B cell (primary cell): ENCODE measurements at regions not wholly inside any gene's neighbourhood (a gene's known extent, or its start where the extent isn't known, plus 50 kb on each side); places are given as distances from the start of the nearest gene placed in this dataset.

Experiments
- ATAC-seq: fragments of 200-7000 bp; cut with Tn5 transposase; one replicate; pipeline ENCODE4 v1.10.0; 2021; ENCODE audit warnings: low read depth, mild to moderate bottlenecking, moderate number of reproducible peaks, moderate library complexity
- CTCF ChIA-PET: fragments of 350-600 bp; sonication (Branson Sonifier 250); formaldehyde crosslinking; loops from one replicate; lab custom pipeline; 2021; ENCODE audit warnings: antibody characterized with exemption, inconsistent platforms; lab: Charles Lee
- POLR2A ChIA-PET: fragments of 350-600 bp; sonication (Branson Sonifier 250); formaldehyde crosslinking; loops from one replicate; lab custom pipeline; 2021; ENCODE audit warnings: antibody characterized with exemption; lab: Charles Lee
- DNase-seq: peaks from one replicate; pipeline ENCODE4 v3.0.0; 2013
- H2AFZ ChIP-seq: 2 replicates; pipeline ENCODE4 v1.6.1; 2012; ENCODE audit warnings: mild to moderate bottlenecking, low read depth, low read length; ENCODE audit not compliant: insufficient read depth, poor library complexity, severe bottlenecking
- H3K27ac ChIP-seq, 2 donors: 1 replicate in 1 of 2; 2 replicates in 1 of 2; pipeline ENCODE4 v1.5.1; 2012 to 2013; ENCODE audit warnings: low read length in 2 of 2, mild to moderate bottlenecking in 2 of 2, moderate library complexity in 1 of 2
- H3K27me3 ChIP-seq, 4 experiments: fragments of 200-600 bp in 1 of 4; sonication (generic) in 1 of 4; replicated peaks in 1 of 4; 1 replicate in 2 of 4; 2 replicates in 2 of 4; pipeline versions ENCODE4 v1.6.1 to v1.7.0; 2013 to 2016; ENCODE audit warnings: low read length in 3 of 4, mild to moderate bottlenecking in 2 of 4, mixed read lengths in 1 of 4, moderate library complexity in 1 of 4; ENCODE audit not compliant: insufficient read depth in 4 of 4, control insufficient read depth in 3 of 4; ENCODE audit errors: control extremely low read depth in 1 of 4
- H3K36me3 ChIP-seq, 2 experiments: replicated peaks in 1 of 2; 1 replicate in 1 of 2; 2 replicates in 1 of 2; pipeline versions ENCODE4 v1.6.1 to v1.7.1; 2013; ENCODE audit warnings: low read length in 1 of 2; ENCODE audit not compliant: insufficient read depth in 2 of 2, control insufficient read depth in 1 of 2; ENCODE audit errors: control extremely low read depth in 1 of 2, extremely low read depth in 1 of 2
- H3K4me1 ChIP-seq, 2 donors: fragments of 200-600 bp in 1 of 2; sonication (generic) in 1 of 2; 1 replicate in 1 of 2; 2 replicates in 1 of 2; pipeline versions ENCODE4 v1.5.1 to v1.6.1; 2013 to 2017; ENCODE audit warnings: low read length in 2 of 2; ENCODE audit not compliant: control insufficient read depth in 2 of 2, insufficient read depth in 2 of 2
- H3K4me2 ChIP-seq: replicated peaks from 2 replicates; pipeline ENCODE3; 2012; ENCODE audit warnings: mild to moderate bottlenecking, low read depth, low read length; ENCODE audit not compliant: poor library complexity, severe bottlenecking
- H3K4me3 ChIP-seq, 5 experiments: fragments of 200-600 bp in 1 of 5; sonication (generic) in 1 of 5; 1 replicate in 3 of 5; 2 replicates in 2 of 5; pipeline versions ENCODE4 v1.5.1 to v1.7.0; 2011 to 2016; ENCODE audit warnings: low read length in 4 of 5, mild to moderate bottlenecking in 4 of 5, low read depth in 2 of 5, control low read depth in 1 of 5, moderate library complexity in 1 of 5; ENCODE audit not compliant: insufficient read depth in 1 of 5; ENCODE audit errors: control extremely low read depth in 1 of 5, extremely low read depth in 1 of 5
- H3K79me2 ChIP-seq: fragments of 200-600 bp; sonication (generic); one replicate; pipeline ENCODE4 v1.6.0; 2016; ENCODE audit warnings: low read length; ENCODE audit not compliant: control insufficient read depth, insufficient read depth
- H3K9ac ChIP-seq: fragments of 200-600 bp; sonication (generic); 2 replicates; pipeline ENCODE4 v1.6.1; 2017; ENCODE audit warnings: mild to moderate bottlenecking, low read length, moderate library complexity
- H3K9me3 ChIP-seq, 3 donors: one replicate each; pipeline versions ENCODE4 v1.6.1 to v1.7.1; 2013; ENCODE audit warnings: low read length in 2 of 3; ENCODE audit not compliant: control insufficient read depth in 2 of 3, insufficient read depth in 1 of 3; ENCODE audit errors: control extremely low read depth in 1 of 3
- H4K20me1 ChIP-seq: 2 replicates; pipeline ENCODE4 v1.6.0; 2012; ENCODE audit warnings: mild to moderate bottlenecking, low read length; ENCODE audit not compliant: insufficient read depth, control insufficient read depth, poor library complexity, severe bottlenecking
- H3K27ac Mint-ChIP-seq: one replicate; pipeline ENCODE4 v1.8.0; 2021; ENCODE audit warnings: mixed read lengths
- H3K27me3 Mint-ChIP-seq: one replicate; pipeline ENCODE4 v1.8.0; 2021; ENCODE audit warnings: mixed read lengths
- H3K4me1 Mint-ChIP-seq: one replicate; pipeline ENCODE4 v1.8.0; 2021; ENCODE audit warnings: mixed read lengths
- H3K4me3 Mint-ChIP-seq: one replicate; pipeline ENCODE4 v1.8.0; 2021; ENCODE audit warnings: mixed read lengths
- H3K9me3 Mint-ChIP-seq: one replicate; pipeline ENCODE4 v1.8.0; 2022; ENCODE audit warnings: mixed read lengths; ENCODE audit not compliant: insufficient read depth
- CTCF ChIP-seq: fragments of 200-600 bp; IDR thresholded peaks from one replicate; pipeline ENCODE4 v1.8.0; 2022; ENCODE audit warnings: antibody characterized with exemption, mild to moderate bottlenecking
- EZH2 ChIP-seq: IDR thresholded peaks from 2 replicates; pipeline ENCODE4 v1.6.1; 2012; ENCODE audit warnings: borderline replicate concordance, low read depth, mild to moderate bottlenecking, moderate library complexity, low read length; ENCODE audit not compliant: insufficient read depth, poor library complexity, severe bottlenecking
- WGBS: methylation state at CpG from one replicate; pipeline ENCODE4 v1.1.5; 2013; ENCODE audit warnings: missing lambda C conversion rate; ENCODE audit not compliant: insufficient coverage; 5-methylcytosine and 5-hydroxymethylcytosine counted together
- intact Hi-C: fragments of 100-400 bp; cut with micrococcal nuclease; formaldehyde crosslinking; loops from one replicate; pipeline ENCODE4 v1.10.0; 2022

GRCh38 chr5:42268630-42269029 lies 154.6 kb upstream of the GHR start:
- Mint-ChIP-seq H3K9me3 (no peaks in the 10 kb centered on the region), H3K4me3 (no peak overlapping the region), H3K27me3 (no peaks in the 10 kb centered on the region), H3K27ac (no peak overlapping the region), H3K4me1 (no peaks in the 10 kb centered on the region)
- TF ChIP-seq EZH2 (no peak), CTCF (no peak)
- whole genome bisulfite sequencing = no CpG with 5 or more reads among the region's 2 CpGs
- Histone ChIP-seq H4K20me1 (no peaks in the 10 kb centered on the region), H3K4me3 (no peak overlapping the region), H3K9ac (no peak overlapping the region), H2AFZ (no peak overlapping the region), H3K27me3 (no peaks in the 10 kb centered on the region), H3K27ac (no peak overlapping the region), H3K4me1 (no peaks in the 10 kb centered on the region), H3K36me3 (no peaks in the 10 kb centered on the region), H3K4me2 (no peak overlapping the region), H3K79me2 (no peaks in the 10 kb centered on the region), H3K9me3 (no peaks in the 10 kb centered on the region)
- intact Hi-C loops = no loop called here
- ATAC-seq (no peak), DNase-seq (no peak)
- ChIA-PET CTCF (no interaction called here), POLR2A (no interaction called here)

GRCh38 chr5:42270771-42271170 lies 152.5 kb upstream of the GHR start:
- POLR2A ChIA-PET = no interaction called here
- no peak for ATAC-seq
- Mint-ChIP-seq H3K27ac (no peak overlapping the region), H3K4me1 (no peaks in the 10 kb centered on the region), H3K27me3 (no peaks in the 10 kb centered on the region), H3K9me3 (no peaks in the 10 kb centered on the region), H3K4me3 (no peak overlapping the region)
- 43% methylated on average over 1 of the region's 2 CpGs for WGBS
- no peak for TF ChIP-seq CTCF
- TF ChIP-seq EZH2 = no peak
- H3K27me3 ChIP-seq = no peaks in the 10 kb centered on the region
- CTCF ChIA-PET = no interaction called here
- H3K27ac ChIP-seq = no peak overlapping the region
- no peaks in the 10 kb centered on the region for H3K4me1 ChIP-seq
- no peak overlapping the region for H2AFZ ChIP-seq
- H3K36me3 ChIP-seq = no peaks in the 10 kb centered on the region
- no peak overlapping the region for H3K4me2 ChIP-seq
- H4K20me1 ChIP-seq = no peaks in the 10 kb centered on the region
- intact Hi-C loops = no loop called here
- no peaks in the 10 kb centered on the region for H3K79me2 ChIP-seq
- no peaks in the 10 kb centered on the region for H3K9me3 ChIP-seq
- no peak for DNase-seq
- no peak overlapping the region for H3K4me3 ChIP-seq
- H3K9ac ChIP-seq = no peak overlapping the region
